HG03460 (cell line): ENCODE measurements at regions not wholly inside any gene's neighbourhood (a gene's known extent, or its start where the extent isn't known, plus 50 kb on each side); places are given as distances from the start of the nearest gene placed in this dataset.

Experiments
- ATAC-seq: cut with Tn5 transposase; IDR thresholded peaks from one replicate; pipeline ENCODE4 v1.9.1; 2021; ENCODE audit not compliant: unreplicated experiment

GRCh38 chr1:116231752-116232151 is 120.6 kb downstream of the MAB21L3 start:
- no peak for ATAC-seq

- no peak for ATAC-seq
Observed at GRCh38 chr1:116232989-116233514, 121.9 kb downstream of the MAB21L3 start.

GRCh38 chr1:116234429-116234828 is 123.2 kb downstream of the MAB21L3 start:
- no peak for ATAC-seq

GRCh38 chr1:116239916-116240315 is 128.7 kb downstream of the MAB21L3 start:
- no peak for ATAC-seq

DNA sequence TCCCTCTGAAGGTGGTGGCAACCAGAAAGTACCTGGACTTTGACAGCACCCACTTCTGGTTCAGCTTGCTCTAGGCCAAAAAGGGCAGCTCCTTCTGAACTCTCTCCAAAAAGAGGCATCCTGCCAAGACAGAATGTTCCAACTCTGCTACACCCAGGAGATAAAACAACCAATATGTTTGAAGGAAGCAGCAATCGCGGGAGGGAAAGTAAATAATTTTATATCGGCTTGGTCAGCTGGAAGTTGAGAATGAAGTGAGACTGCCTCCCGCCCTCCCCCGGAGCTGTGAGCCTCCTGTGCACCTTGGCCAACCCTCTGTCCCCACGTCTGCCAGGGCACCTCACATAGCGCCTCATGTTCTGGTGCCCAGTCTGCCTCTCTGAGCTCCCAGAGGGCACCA is 130.3 kb upstream of the ATP1A1 start:
- ATAC-seq, result no peak

DNA sequence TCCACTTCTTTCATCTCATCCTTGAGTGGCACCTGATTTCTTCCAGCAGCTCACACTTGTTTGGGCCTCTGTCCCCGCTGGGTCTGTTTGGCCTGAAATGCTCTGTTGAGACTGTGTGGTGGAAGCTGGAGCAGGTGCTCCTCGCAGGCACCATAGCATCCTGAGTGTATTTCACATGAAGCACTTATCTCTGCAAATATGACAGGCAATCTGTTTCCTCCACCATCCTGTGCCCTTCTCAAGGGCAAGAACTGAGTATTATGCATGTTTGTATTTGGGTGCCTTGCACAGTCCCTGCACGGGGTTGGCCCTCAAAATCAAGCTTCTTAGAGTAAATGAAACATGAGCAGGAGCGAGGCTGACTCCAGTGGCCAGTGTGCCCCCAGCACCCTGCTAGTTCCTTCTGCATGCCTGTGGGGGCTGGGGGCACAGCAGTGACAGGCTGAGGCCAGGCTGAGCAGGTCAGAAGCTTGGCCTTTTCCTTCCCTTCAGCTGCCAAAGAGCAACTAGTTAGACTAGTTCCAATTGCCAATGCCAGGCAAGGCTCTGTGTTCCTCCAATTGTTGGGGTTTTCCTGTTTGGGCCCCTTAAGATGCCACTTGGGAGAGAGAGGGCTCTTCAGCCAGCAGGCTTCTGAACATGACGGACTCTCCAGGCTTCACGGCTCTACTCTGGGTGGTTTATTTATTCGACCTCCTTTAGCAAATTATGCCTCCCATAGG is 129.6 kb upstream of the ATP1A1 start:
- no peak for ATAC-seq

DNA sequence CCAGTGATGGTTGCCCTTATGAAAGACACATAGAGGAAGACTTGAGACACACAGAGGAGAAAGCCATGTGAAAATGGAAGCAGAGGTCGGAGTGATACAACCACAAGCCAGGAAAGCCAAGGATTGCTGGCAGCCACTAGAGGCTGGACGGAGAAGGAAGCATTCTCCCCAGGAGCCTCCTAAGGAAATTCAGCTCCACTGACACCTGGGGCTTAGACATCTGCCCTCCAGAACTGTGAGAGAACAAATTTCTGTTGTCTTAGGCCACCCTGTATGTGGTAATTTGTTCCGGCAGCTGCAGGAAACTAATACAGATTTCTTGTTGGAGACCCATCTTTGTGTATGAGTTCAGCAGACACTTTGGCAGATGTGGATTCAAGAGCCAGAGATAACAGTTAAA is 126.9 kb upstream of the ATP1A1 start:
- no peak for ATAC-seq

GRCh38 chr1:116252271-116252670 is 120.8 kb upstream of the ATP1A1 start:
- ATAC-seq, result no peak

DNA sequence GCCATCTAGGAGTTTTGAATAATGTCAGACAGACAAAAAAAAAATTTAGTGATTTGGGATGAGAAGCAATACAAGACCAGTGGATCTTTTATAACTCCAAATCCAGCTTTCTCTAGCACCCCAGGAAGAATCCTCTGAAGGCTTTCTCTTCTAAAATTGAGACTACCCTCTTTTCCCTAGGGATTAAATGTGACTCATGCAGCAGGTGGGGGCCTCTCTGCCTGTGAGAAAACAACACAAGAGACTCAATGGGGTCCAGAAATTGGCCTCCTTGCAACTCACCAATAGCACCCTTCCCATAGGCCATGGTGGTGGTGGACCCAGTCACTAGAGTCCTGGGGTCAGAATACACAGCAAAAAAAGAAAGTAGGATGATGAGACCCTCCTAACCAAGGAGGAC is 120.3 kb upstream of the ATP1A1 start:
- no peak for ATAC-seq

DNA sequence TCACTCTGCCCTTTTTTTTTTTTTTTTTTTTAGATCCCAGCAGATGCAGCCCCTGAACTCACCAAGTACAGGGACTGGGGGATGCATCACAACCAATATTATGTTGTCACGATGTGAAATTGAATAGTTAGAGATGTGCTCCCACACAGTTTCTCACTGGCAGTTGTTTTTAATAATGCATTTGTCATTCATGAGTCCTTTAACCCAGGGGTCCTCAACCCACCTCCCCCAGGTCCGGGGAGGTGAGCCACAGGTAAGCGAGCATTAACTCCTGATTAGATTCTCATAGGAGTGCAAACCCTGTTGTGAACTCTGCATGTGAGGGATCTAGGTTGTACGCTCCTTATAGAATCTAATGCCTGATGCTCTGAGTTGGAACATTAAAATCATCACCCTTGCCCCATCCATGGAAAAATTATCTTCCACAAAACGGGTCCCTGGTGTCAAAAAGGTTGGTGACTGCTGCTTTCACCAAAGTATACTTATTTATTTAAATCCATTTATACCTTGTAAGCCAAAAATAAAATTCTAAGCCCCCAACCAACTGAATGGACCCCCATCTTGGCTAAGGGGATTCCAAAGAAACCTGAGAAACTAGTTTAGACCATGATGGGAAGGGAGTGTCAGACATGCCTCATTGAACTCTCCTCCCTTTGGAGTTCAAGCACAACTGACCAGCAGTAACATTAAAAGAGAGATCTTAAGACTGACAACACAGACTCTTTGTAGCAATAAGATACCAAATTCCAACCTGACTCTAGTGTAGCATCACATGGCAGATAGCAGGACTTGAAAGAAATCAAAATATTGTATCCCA is 119.3 kb upstream of the ATP1A1 start:
- no peak for ATAC-seq

DNA sequence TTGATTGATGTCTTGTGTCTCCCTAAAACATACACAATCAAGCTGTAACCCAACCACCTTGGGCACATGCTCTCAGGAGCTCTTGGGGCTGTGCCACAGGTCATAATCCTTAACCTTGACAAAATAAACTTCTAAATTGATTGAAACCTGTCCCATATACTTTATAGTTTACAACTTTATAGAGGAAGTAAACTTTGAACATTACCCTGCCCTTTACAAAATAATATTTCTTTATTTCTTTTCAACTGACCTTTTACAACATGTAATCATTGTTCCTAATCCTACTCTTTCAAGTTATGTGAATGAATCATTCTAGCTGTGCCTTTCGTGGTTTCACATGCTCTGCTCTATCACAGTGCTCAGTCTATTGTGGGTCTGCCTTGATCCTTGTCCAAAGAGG is 118.3 kb upstream of the ATP1A1 start:
- no peak for ATAC-seq

DNA sequence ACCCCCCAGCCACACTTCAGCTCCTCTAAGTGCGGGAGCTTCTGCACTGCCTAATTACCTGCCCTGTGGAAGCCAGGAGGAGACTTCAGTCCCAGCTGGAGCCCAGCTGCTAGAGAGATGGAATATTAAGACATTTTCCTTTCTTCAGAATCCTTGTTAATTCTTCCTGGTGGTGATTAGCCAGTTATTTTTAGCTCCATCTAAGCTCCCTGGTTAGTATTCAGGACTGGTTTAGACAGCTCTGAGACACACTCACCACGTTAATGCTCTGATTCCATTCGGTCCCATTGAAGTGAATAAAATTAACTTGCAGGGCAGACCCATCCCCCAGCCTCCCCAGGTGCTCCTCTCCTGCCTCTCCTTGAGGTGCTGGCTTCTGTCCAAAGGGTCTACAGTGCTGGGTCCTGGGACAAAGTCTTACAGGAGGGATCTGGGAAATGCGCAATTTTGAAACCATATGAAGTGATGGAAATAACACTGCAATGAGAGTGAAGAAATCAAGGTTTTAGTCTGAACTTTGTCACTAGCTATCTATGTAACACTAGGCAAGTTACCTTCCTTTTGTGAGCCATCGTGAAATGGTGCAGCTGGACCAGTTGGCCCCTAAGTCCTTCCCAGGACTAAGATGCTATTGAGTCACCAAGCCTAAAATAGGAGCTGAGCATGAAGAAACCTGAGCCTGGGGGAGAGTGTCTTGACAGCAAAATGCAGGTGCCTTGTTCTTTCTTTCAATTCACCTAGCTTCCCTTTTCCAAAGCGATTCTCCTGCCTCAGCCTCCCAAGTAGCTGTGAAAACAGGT is 117.4 kb upstream of the ATP1A1 start:
- ATAC-seq, result no peak

- ATAC-seq, result no peak
Observed at GRCh38 chr1:116256286-116256649, 116.8 kb upstream of the ATP1A1 start.

- no peak for ATAC-seq
Observed at GRCh38 chr1:116256875-116257274, 116.2 kb upstream of the ATP1A1 start.

DNA sequence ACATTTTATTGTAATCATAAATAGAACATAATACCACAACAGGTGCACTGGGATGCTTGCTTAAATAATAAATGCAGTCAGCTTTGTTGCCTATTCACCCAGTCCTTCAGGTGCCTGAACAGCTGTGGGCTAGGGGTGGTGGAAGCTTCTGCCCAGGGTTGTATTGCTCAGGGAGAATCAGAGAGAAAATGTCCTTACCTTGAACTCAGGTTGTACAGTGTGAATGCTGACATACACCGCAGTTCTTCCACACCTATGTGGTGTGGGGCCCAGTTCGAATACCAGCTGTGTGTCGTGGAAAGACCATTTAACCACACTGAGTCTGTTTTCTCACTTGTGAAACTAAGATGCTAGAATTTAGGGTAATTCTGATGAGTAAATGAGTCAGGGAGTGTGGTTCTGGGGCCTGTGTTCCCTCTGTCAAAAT is 115.7 kb upstream of the ATP1A1 start:
- peak; percentile 63 for ATAC-seq

DNA sequence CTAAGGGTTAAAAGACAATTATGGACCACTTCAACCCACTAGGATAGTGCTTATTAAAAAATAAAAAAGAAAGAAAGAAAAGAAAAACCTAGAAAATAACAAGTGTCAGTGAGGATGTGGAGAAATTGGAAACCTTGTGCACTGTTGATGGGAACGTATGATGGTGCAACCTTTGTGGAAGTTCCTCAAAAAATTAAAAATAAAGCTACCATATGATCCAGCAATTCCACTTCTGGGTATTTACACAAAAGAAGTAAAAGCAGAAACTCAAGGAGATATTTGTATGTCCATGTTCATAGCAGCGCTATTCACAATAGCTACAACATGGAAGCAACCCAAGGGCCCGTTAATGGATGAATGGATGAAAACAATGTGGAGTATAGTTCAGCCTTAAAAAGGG is 115.2 kb upstream of the ATP1A1 start:
- ATAC-seq, result no peak

DNA sequence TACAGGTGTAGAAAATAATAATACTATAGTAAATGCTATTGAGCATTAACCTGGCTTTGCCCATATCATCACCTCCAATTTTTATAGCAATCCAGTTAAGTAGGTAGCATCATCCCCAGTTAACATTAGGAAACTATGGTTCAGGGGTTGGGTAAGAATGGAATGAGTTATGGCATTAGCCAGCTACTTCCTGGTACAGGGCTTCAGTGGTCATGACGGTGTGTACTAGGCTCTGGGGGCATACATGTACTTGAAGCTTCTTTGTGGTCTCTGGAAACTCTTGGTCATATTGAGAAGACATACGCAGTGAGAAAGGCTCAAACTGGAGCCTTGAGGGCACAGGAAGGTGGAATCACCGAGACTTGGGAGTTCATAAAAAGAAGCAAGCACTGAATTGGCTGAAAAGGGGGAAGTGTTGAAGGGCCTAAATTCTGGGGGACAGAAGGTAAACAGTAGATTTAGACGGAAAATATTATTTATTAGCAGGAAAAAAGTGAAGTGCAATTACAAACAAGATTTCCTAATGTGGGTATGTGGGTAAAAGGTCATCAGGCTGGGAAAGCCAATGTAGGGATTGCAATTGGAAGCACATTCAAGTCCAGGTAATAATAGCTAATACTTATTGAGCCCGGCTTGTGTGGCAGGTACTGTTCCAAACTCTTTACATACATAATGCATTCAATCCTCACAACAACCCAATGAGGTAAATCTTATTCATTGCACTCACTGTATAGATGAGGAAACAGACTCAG is 114.2 kb upstream of the ATP1A1 start:
- no peak for ATAC-seq

GRCh38 chr1:116259663-116260062 is 113.4 kb upstream of the ATP1A1 start:
- ATAC-seq, result no peak

DNA sequence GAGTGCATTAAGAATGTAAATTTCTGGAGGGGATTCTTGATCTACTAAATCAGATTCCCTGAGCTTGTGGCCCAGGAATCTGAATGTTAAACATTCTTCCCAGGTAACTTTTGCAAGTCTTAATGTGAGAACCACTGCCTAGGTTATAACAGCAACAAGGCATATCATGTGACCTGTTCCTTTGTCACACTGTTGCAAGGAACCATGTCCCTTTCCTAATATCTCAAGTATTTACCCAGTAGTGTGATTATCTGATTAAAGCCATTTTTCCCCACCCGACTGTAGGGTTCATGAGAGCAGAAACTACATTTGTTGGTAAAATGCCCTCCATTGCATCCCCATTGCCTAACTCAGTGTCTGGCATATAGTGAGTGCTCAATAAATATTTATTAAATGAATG is 112.9 kb upstream of the ATP1A1 start:
- ATAC-seq, result no peak

DNA sequence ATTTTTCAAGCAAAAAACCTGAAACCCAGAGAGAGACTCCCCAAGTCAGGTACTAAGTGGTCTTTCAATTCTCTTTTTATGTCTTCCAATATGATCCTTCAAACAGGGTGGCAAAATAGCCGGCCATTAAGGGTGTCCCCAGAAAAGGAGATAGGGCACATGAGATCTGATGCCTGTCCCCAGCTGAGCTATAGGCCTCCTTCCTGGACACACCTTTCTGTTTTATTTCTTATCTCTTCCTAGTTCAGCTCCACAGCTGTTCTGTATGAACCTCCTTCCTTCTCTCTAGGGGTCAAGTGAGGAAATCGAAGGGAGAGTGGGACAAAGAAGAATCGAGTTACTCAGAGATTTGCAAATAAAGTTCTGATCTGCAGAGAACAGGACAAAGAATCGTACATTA is 112.4 kb upstream of the ATP1A1 start:
- no peak for ATAC-seq

GRCh38 chr1:116261227-116261626 is 111.8 kb upstream of the ATP1A1 start:
- no peak for ATAC-seq
